ENCODE measurements at regions not wholly inside any gene's neighbourhood (a gene's known extent, or its start where the extent isn't known, plus 50 kb on each side); places are given as distances from the start of the nearest gene placed in this dataset.

DNA sequence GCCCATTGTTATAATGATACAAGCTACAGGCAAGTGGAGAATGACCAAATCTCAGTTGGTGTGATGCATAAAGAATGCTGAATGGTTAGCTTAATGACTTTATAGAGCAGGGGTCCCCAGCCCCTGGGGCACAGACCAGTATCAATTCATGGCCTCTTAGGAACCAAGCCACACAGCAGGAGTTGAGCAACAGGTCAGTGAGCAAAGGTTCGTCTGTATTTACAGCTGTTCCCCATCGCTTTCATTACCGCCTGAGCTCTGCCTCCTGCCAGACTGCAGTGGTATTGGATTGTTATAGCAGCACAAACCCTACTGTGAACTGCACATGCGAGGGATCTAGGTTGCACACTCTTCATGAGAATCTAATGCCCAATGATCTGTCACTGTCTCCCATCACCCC, 114.0 kb upstream of the ZFHX3 start:
- no TSS peak for BruUV-seq (replicated peaks)
- Histone ChIP-seq H3K9me2 (replicated peaks; ENCODE audit: low read length) (no peaks in the 10 kb centered on the region), H3K4me1 (ENCODE audit: insufficient read depth, low read length) (no peaks in the 10 kb centered on the region), H3K27ac (ENCODE audit: low read length) (no peak overlapping the region), H3K4me3 (ENCODE audit: low read length) (no peak overlapping the region), H3K36me3 (ENCODE audit: low read depth, low read length) (no peaks in the 10 kb centered on the region), H3K27me3 (ENCODE audit: low read length) (no peaks in the 10 kb centered on the region), H3K79me2 (ENCODE audit: low read length) (no peaks in the 10 kb centered on the region), H3K9ac (ENCODE audit: low read length) (no peak overlapping the region), H3K9me3 (ENCODE audit: low read length) (no peaks in the 10 kb centered on the region), H3K4me2 (ENCODE audit: low read length) (no peak overlapping the region), H3F3A (ENCODE audit: low read length, unreplicated experiment) (no peaks in the 10 kb centered on the region), H4K20me1 (ENCODE audit: low read length) (no peaks in the 10 kb centered on the region), H2AFZ (ENCODE audit: low read length) (no peak overlapping the region)
- intact Hi-C loops (cut with micrococcal nuclease) = no loop called here
- TF ChIP-seq EZH2phosphoT487 (IDR thresholded peaks at IDR 0.05; ENCODE audit: borderline replicate concordance, low read length) (no peak), CTCF (conservative IDR thresholded peaks at IDR 0.05; ENCODE audit: low read depth, low read length) (no peak), EZH2 (IDR thresholded peaks at IDR 0.05; ENCODE audit: low read length, unreplicated experiment) (no peak)
- ChIA-PET CTCF (no interaction called here), POLR2A (ENCODE audit: unreplicated experiment) (no interaction called here)
- ATAC-seq (no peak), DNase-seq (no peak)

DNA sequence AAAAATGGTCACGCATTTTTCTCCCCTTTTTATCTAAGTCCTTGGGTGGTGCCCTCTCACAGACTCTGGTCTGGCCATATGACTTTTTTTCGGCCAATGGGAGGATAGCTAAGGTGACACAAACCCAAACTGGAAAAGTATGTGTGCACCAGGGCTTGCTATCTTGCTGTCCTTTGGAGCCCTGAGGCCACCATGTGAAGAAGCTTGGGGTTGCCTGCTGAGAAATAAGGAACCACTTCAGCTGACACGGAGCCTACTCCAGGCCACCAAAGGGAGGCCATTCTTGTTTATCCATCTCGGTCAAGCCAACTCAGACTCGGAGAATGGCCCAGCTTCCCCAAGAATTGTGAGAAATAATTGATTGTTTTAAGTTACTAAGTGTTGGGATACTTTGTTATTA, 111.4 kb upstream of the ZFHX3 start:
- no peak overlapping the region for H3K9ac ChIP-seq (ENCODE audit: low read length)
- H3F3A ChIP-seq (ENCODE audit: low read length, unreplicated experiment) = no peaks in the 10 kb centered on the region
- H3K27ac ChIP-seq (ENCODE audit: low read length) = no peak overlapping the region
- H2AFZ ChIP-seq (ENCODE audit: low read length) = no peak overlapping the region
- no peaks in the 10 kb centered on the region for H3K4me1 ChIP-seq (ENCODE audit: insufficient read depth, low read length)
- H3K4me2 ChIP-seq (ENCODE audit: low read length) = no peak overlapping the region
- BruUV-seq (replicated peaks) = no TSS peak
- H3K27me3 ChIP-seq (ENCODE audit: low read length) = no peaks in the 10 kb centered on the region
- no peak for ATAC-seq
- no peak for DNase-seq
- no peak overlapping the region for H3K4me3 ChIP-seq (ENCODE audit: low read length)
- TF ChIP-seq EZH2 (IDR thresholded peaks at IDR 0.05; ENCODE audit: low read length, unreplicated experiment) (no peak), EZH2phosphoT487 (IDR thresholded peaks at IDR 0.05; ENCODE audit: borderline replicate concordance, low read length) (no peak), CTCF (conservative IDR thresholded peaks at IDR 0.05; ENCODE audit: low read depth, low read length) (no peak)
- H4K20me1 ChIP-seq (ENCODE audit: low read length) = no peaks in the 10 kb centered on the region
- ChIA-PET CTCF (no interaction called here), POLR2A (ENCODE audit: unreplicated experiment) (no interaction called here)
- intact Hi-C loops (cut with micrococcal nuclease) = no loop called here
- H3K9me3 ChIP-seq (ENCODE audit: low read length) = no peaks in the 10 kb centered on the region
- no peaks in the 10 kb centered on the region for H3K9me2 ChIP-seq (replicated peaks; ENCODE audit: low read length)
- H3K79me2 ChIP-seq (ENCODE audit: low read length) = no peaks in the 10 kb centered on the region
- H3K36me3 ChIP-seq (ENCODE audit: low read depth, low read length) = no peaks in the 10 kb centered on the region

DNA sequence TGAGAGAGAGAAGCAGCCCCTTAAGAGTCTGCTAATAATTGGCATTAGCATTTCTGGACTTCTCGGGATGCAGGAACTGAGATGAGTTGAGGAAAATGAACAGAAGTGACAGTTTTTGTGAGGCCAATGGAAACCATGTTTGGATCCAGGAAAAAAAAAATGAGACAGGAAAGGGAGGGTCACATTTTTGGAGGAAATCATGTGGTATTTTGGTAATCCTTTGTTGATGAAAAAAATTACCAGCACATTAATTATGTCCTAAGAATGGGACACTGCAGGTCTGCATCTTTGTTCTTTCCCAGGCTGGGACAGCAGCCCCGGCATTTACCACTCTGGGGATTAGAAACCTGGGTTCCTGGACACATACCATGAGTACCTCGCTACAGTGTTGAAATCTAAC, 109.9 kb upstream of the ZFHX3 start:
- DNase-seq = no peak

More for the DNA sequence above, 109.9 kb upstream of the ZFHX3 start:
- TF ChIP-seq EZH2 (IDR thresholded peaks at IDR 0.05; ENCODE audit: low read length, unreplicated experiment) (no peak), CTCF (conservative IDR thresholded peaks at IDR 0.05; ENCODE audit: low read depth, low read length) (no peak), EZH2phosphoT487 (IDR thresholded peaks at IDR 0.05; ENCODE audit: borderline replicate concordance, low read length) (no peak)
- H3F3A ChIP-seq (ENCODE audit: low read length, unreplicated experiment) = no peaks in the 10 kb centered on the region
- H3K9me3 ChIP-seq (ENCODE audit: low read length) = no peaks in the 10 kb centered on the region
- BruUV-seq (replicated peaks) = no TSS peak
- no peak overlapping the region for H3K27ac ChIP-seq (ENCODE audit: low read length)
- no peaks in the 10 kb centered on the region for H3K36me3 ChIP-seq (ENCODE audit: low read depth, low read length)
- intact Hi-C loops (cut with micrococcal nuclease) = no loop called here
- H3K79me2 ChIP-seq (ENCODE audit: low read length) = no peaks in the 10 kb centered on the region
- no peak overlapping the region for H3K4me2 ChIP-seq (ENCODE audit: low read length)
- no peaks in the 10 kb centered on the region for H4K20me1 ChIP-seq (ENCODE audit: low read length)
- ChIA-PET POLR2A (ENCODE audit: unreplicated experiment) (no interaction called here), CTCF (no interaction called here)
- H3K9me2 ChIP-seq (replicated peaks; ENCODE audit: low read length) = no peaks in the 10 kb centered on the region
- H3K4me3 ChIP-seq (ENCODE audit: low read length) = no peak overlapping the region
- ATAC-seq = no peak
- no peaks in the 10 kb centered on the region for H3K4me1 ChIP-seq (ENCODE audit: insufficient read depth, low read length)
- H2AFZ ChIP-seq (ENCODE audit: low read length) = no peak overlapping the region
- no peak overlapping the region for H3K9ac ChIP-seq (ENCODE audit: low read length)
- no peaks in the 10 kb centered on the region for H3K27me3 ChIP-seq (ENCODE audit: low read length)

Data from PC-3 (cell line).